ENCODE measurements at regions not wholly inside any gene's neighbourhood (a gene's known extent, or its start where the extent isn't known, plus 50 kb on each side); places are given as distances from the start of the nearest gene placed in this dataset.
A peak's percentile ranks its signal among the peaks of the same experiment; 100 is the strongest.

DNA sequence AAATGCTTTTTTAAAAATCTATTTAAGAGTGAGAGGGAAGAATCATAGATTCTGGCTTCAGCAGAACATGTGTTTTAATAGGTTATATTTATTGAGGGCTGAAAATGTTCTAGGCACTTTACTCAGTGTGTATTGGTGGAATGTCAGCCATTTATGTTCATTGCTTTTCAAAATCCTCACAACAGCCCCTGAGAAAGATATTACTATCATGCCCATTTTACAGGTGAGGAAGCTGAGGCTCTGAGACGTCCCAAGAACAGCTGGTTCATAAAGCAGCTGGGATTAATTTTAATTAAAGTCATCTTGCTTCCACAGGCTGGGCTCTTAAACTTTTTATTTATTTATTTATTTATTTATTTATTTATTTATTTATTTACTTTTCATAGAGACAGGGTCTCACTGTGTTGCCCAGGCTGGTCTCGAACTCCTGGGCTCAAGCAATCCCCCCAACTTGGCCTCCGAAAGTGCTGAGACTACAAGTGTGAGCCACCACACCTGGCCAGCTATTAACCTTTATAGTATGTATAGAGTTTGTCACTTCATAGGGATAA, 364.6 kb downstream of the SHQ1 start:
- H3K4me1 Mint-ChIP-seq (ENCODE audit: unreplicated experiment), result peaks cover 38% of the 10 kb centered on the region
- no peaks in the 10 kb centered on the region for H3K36me3 Mint-ChIP-seq (ENCODE audit: unreplicated experiment)
- H3K9me3 Mint-ChIP-seq (ENCODE audit: unreplicated experiment), result no peaks in the 10 kb centered on the region
- H3K27me3 Mint-ChIP-seq (ENCODE audit: unreplicated experiment), result no peaks in the 10 kb centered on the region
- no peak overlapping the region for H3K4me3 Mint-ChIP-seq (ENCODE audit: unreplicated experiment)
- no peak for TF ChIP-seq CTCF (IDR thresholded peaks at IDR 0.05)
- no peak for DNase-seq (ENCODE audit: extremely low spot score, unreplicated experiment)
- H3K27ac Mint-ChIP-seq (ENCODE audit: unreplicated experiment), result no peak overlapping the region

DNA sequence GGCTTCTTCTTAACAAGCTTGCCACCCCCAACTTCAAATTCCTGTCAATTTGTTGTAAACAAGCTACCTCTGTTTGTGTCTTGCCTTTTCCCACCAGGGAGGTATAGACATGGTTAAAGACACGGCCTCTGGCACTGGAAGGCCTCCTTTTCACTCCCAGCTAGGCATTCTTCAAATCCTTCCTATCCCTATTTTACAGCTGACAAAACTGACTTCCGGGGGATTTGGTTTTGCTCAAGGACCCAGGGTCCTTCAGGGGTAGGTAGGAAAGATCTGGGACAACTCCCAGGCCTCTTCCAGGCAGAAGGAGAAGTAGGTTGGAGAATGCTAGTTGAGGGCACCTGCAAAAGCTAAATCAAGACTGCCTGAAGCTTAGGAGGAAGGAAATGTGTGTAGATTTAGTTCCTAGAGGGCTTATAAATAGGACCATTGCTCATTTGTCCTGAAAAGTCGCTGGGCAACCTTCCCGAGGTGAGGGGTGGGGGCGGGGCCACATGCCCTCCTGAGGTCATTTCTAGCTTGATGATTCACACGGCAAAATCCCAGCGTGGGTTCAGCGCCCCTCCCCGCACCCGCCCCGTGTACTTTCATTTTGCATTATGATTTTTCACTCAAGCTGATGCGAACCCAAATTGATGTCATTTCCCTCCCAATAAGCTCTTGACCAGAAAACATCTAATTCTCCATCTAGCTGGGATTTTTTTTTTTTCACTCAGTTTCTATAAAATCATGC, 365.5 kb downstream of the SHQ1 start:
- Mint-ChIP-seq H3K9me3 (ENCODE audit: unreplicated experiment) (no peaks in the 10 kb centered on the region), H3K27ac (ENCODE audit: unreplicated experiment) (peak overlapping the region; percentile 62), H3K27me3 (ENCODE audit: unreplicated experiment) (no peaks in the 10 kb centered on the region), H3K4me1 (ENCODE audit: unreplicated experiment) (peaks cover 29% of the 10 kb centered on the region), H3K36me3 (ENCODE audit: unreplicated experiment) (no peaks in the 10 kb centered on the region), H3K4me3 (ENCODE audit: unreplicated experiment) (peak overlapping the region; percentile 55)
- no peak for DNase-seq (ENCODE audit: extremely low spot score, unreplicated experiment)
- TF ChIP-seq CTCF (IDR thresholded peaks at IDR 0.05), result no peak

GRCh38 chr3:72481542-72481941, 366.7 kb downstream of the SHQ1 start:
- H3K9me3 Mint-ChIP-seq (ENCODE audit: unreplicated experiment), result no peaks in the 10 kb centered on the region
- no peak for TF ChIP-seq CTCF (IDR thresholded peaks at IDR 0.05)
- peaks cover 17% of the 10 kb centered on the region for H3K4me1 Mint-ChIP-seq (ENCODE audit: unreplicated experiment)
- H3K27me3 Mint-ChIP-seq (ENCODE audit: unreplicated experiment), result no peaks in the 10 kb centered on the region
- no peak overlapping the region for H3K4me3 Mint-ChIP-seq (ENCODE audit: unreplicated experiment)
- DNase-seq (ENCODE audit: extremely low spot score, unreplicated experiment), result no peak
- H3K36me3 Mint-ChIP-seq (ENCODE audit: unreplicated experiment), result no peaks in the 10 kb centered on the region
- no peak overlapping the region for H3K27ac Mint-ChIP-seq (ENCODE audit: unreplicated experiment)

DNA sequence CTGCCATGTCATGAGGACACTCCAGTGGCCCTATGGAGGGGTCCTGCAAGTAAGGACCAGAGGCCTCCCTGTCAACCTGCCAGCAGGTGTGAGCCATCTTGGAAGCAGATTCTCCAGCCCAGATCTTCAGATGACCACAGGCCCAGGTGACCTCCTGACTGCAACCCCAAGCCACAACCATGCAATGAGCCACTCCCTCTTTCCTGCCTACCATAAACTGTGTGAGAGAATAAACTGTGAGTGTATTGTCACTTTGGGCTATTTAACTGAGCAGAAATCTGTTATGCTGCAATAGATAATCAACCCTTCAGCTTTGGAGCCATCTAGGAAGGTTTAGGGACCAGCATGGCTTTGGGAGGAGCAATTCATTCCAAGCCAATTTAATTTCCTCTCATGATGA, 367.9 kb downstream of the SHQ1 start:
- H3K36me3 Mint-ChIP-seq (ENCODE audit: unreplicated experiment), result no peaks in the 10 kb centered on the region
- H3K27me3 Mint-ChIP-seq (ENCODE audit: unreplicated experiment), result no peaks in the 10 kb centered on the region
- TF ChIP-seq CTCF (IDR thresholded peaks at IDR 0.05), result no peak
- no peak overlapping the region for H3K27ac Mint-ChIP-seq (ENCODE audit: unreplicated experiment)
- no peak overlapping the region for H3K4me3 Mint-ChIP-seq (ENCODE audit: unreplicated experiment)
- no peaks in the 10 kb centered on the region for H3K9me3 Mint-ChIP-seq (ENCODE audit: unreplicated experiment)
- H3K4me1 Mint-ChIP-seq (ENCODE audit: unreplicated experiment), result peaks cover 13% of the 10 kb centered on the region
- no peak for DNase-seq (ENCODE audit: extremely low spot score, unreplicated experiment)

GRCh38 chr3:72479651-72480215, 368.5 kb downstream of the SHQ1 start:
- Mint-ChIP-seq H3K9me3 (ENCODE audit: unreplicated experiment) (no peaks in the 10 kb centered on the region), H3K4me3 (ENCODE audit: unreplicated experiment) (no peak overlapping the region), H3K36me3 (ENCODE audit: unreplicated experiment) (no peaks in the 10 kb centered on the region), H3K4me1 (ENCODE audit: unreplicated experiment) (peaks cover 13% of the 10 kb centered on the region), H3K27me3 (ENCODE audit: unreplicated experiment) (no peaks in the 10 kb centered on the region), H3K27ac (ENCODE audit: unreplicated experiment) (no peak overlapping the region)
- TF ChIP-seq CTCF (IDR thresholded peaks at IDR 0.05), result no peak
- no peak for DNase-seq (ENCODE audit: extremely low spot score, unreplicated experiment)

Measured in osteocyte (in vitro differentiated cells).